Keratinocyte (primary cell): ENCODE measurements at regions not wholly inside any gene's neighbourhood (a gene's known extent, or its start where the extent isn't known, plus 50 kb on each side); places are given as distances from the start of the nearest gene placed in this dataset.

Experiments used
- DNase-seq: peaks from one replicate; pipeline ENCODE4 v3.0.0-alpha.2; 2011; ENCODE audit warnings: low read depth, missing footprints, low spot score
- FAIRE-seq: peaks from 2 replicates; lab custom pipeline; 2011; peaks lifted over from hg19 to GRCh38; lab: Jason Lieb, UNC
- H2AFZ ChIP-seq: 2 replicates; pipeline ENCODE4 v1.6.0; 2012; ENCODE audit warnings: low read length, control low read depth, inconsistent platforms; ENCODE audit not compliant: control insufficient read depth
- H3K27ac ChIP-seq: 2 replicates; pipeline ENCODE4 v1.5.1; 2011; ENCODE audit warnings: low read length; ENCODE audit not compliant: control insufficient read depth, insufficient read depth
- H3K27me3 ChIP-seq: 3 replicates; pipeline ENCODE4 v1.6.0; 2011; ENCODE audit warnings: low read length; ENCODE audit not compliant: control insufficient read depth, insufficient read depth; ENCODE audit errors: extremely low read depth
- H3K36me3 ChIP-seq, 2 experiments: 2 replicates in 1 of 2; 3 replicates in 1 of 2; pipeline ENCODE4 v1.5.1; 2011; ENCODE audit warnings: low read length in 2 of 2, mild to moderate bottlenecking in 1 of 2; ENCODE audit not compliant: control insufficient read depth in 2 of 2, insufficient read depth in 2 of 2; ENCODE audit errors: extremely low read depth in 1 of 2
- H3K4me1 ChIP-seq: 3 replicates; pipeline ENCODE4 v1.5.1; 2011; ENCODE audit warnings: low read length; ENCODE audit not compliant: control insufficient read depth, insufficient read depth; ENCODE audit errors: extremely low read depth
- H3K4me2 ChIP-seq: 3 replicates; pipeline ENCODE4 v1.6.0; 2011; ENCODE audit warnings: low read depth, low read length; ENCODE audit not compliant: control insufficient read depth, insufficient read depth; ENCODE audit errors: extremely low read depth
- H3K4me3 ChIP-seq, 3 experiments: fragments of 200-600 bp in 1 of 3; sonication (generic) in 1 of 3; 2 replicates in 2 of 3; 3 replicates in 1 of 3; pipeline ENCODE4 v1.5.1; 2011 to 2016; ENCODE audit warnings: low read length in 3 of 3, mild to moderate bottlenecking in 3 of 3, control low read depth in 2 of 3, inconsistent platforms in 1 of 3, low read depth in 1 of 3, mixed read lengths in 1 of 3, mixed run types in 1 of 3, moderate library complexity in 1 of 3; ENCODE audit not compliant: control insufficient read depth in 2 of 3, insufficient read depth in 2 of 3; ENCODE audit errors: extremely low read depth in 1 of 3
- H3K79me2 ChIP-seq: 2 replicates; pipeline ENCODE4 v1.6.0; 2012; ENCODE audit warnings: low read length; ENCODE audit not compliant: control insufficient read depth, insufficient read depth
- H3K9ac ChIP-seq: 3 replicates; pipeline ENCODE4 v1.6.0; 2011; ENCODE audit warnings: low read length; ENCODE audit not compliant: control insufficient read depth, insufficient read depth; ENCODE audit errors: extremely low read depth
- H3K9me1 ChIP-seq: 3 replicates; pipeline ENCODE4 v1.6.0; 2011; ENCODE audit warnings: low read length; ENCODE audit not compliant: control insufficient read depth, insufficient read depth; ENCODE audit errors: extremely low read depth
- H3K9me3 ChIP-seq: 2 replicates; pipeline ENCODE4 v1.5.1; 2012; ENCODE audit warnings: low read depth, low read length; ENCODE audit not compliant: control insufficient read depth
- H4K20me1 ChIP-seq: 3 replicates; pipeline ENCODE4 v1.6.0; 2011; ENCODE audit warnings: low read length; ENCODE audit not compliant: control insufficient read depth, insufficient read depth; ENCODE audit errors: extremely low read depth
- CTCF ChIP-seq, 3 experiments: IDR thresholded peaks in 1 of 3; conservative IDR thresholded peaks in 1 of 3; optimal IDR thresholded peaks in 1 of 3; 2 replicates in 2 of 3; 3 replicates in 1 of 3; pipeline versions ENCODE3 to v1.5.1; 2011; ENCODE audit warnings: low read length in 3 of 3, mild to moderate bottlenecking in 3 of 3, moderate library complexity in 2 of 3, control low read depth in 1 of 3, inconsistent platforms in 1 of 3; ENCODE audit not compliant: insufficient read depth in 2 of 3; ENCODE audit errors: extremely low read depth in 1 of 3
- EZH2 ChIP-seq: IDR thresholded peaks from one replicate; pipeline ENCODE4 v1.6.1; 2012; ENCODE audit warnings: inconsistent platforms, mild to moderate bottlenecking, low read length, moderate library complexity
- dilution Hi-C: fragments of 300-500 bp; cut with MboI; formaldehyde crosslinking; loops from one replicate; pipeline ENCODE4 v1.7.0; 2020; ENCODE audit warnings: low sequenced_read_pairs; ENCODE audit not compliant: extremely low pct_ligation_motif_present

GRCh38 chr6:137645850-137646249 is 151.7 kb upstream of the OLIG3 start:
- TF ChIP-seq CTCF (optimal IDR thresholded peaks at IDR 0.05 in 1 of 3, IDR thresholded peaks at IDR 0.05 in 1 of 3, conservative IDR thresholded peaks at IDR 0.05 in 1 of 3; ENCODE audit: extremely low read depth in 1 of 3, insufficient read depth in 2 of 3, low read length in 3 of 3) (no peak), EZH2 (no peak)
- no peak for DNase-seq
- no peak for FAIRE-seq
- no peak overlapping the region for H3K27ac ChIP-seq
- H3K79me2 ChIP-seq: no peaks in the 10 kb centered on the region
- no peak overlapping the region for H2AFZ ChIP-seq
- no peak overlapping the region for H3K4me2 ChIP-seq
- no peaks in the 10 kb centered on the region for H3K36me3 ChIP-seq
- no peaks in the 10 kb centered on the region for H3K4me1 ChIP-seq
- no peaks in the 10 kb centered on the region for H3K27me3 ChIP-seq
- no peak overlapping the region for H3K4me3 ChIP-seq
- H3K9me1 ChIP-seq: no peaks in the 10 kb centered on the region
- H3K9me3 ChIP-seq: no peaks in the 10 kb centered on the region
- dilution Hi-C loops: no loop called here
- H3K9ac ChIP-seq: no peak overlapping the region
- no peaks in the 10 kb centered on the region for H4K20me1 ChIP-seq

GRCh38 chr6:137646484-137646883 is 152.3 kb upstream of the OLIG3 start:
- FAIRE-seq: no peak
- dilution Hi-C loops: no loop called here

More at GRCh38 chr6:137646484-137646883, 152.3 kb upstream of the OLIG3 start:
- Histone ChIP-seq H3K4me2 (no peak overlapping the region), H3K4me1 (no peaks in the 10 kb centered on the region), H4K20me1 (no peaks in the 10 kb centered on the region), H3K27ac (no peak overlapping the region), H3K9me3 (no peaks in the 10 kb centered on the region), H3K27me3 (no peaks in the 10 kb centered on the region), H2AFZ (no peak overlapping the region), H3K9me1 (no peaks in the 10 kb centered on the region), H3K9ac (no peak overlapping the region), H3K36me3 (no peaks in the 10 kb centered on the region), H3K79me2 (no peaks in the 10 kb centered on the region), H3K4me3 (no peak overlapping the region)
- no peak for DNase-seq
- TF ChIP-seq EZH2 (no peak), CTCF (optimal IDR thresholded peaks at IDR 0.05 in 1 of 3, IDR thresholded peaks at IDR 0.05 in 1 of 3, conservative IDR thresholded peaks at IDR 0.05 in 1 of 3; ENCODE audit: extremely low read depth in 1 of 3, insufficient read depth in 2 of 3, low read length in 3 of 3) (no peak)
